Islet precursor cell (in vitro differentiated cells): ENCODE measurements at regions not wholly inside any gene's neighbourhood (a gene's known extent, or its start where the extent isn't known, plus 50 kb on each side); places are given as distances from the start of the nearest gene placed in this dataset.
"Not testable (repeated sequence)": the region's sequence is repeated elsewhere in the genome, so short reads cannot be mapped to it uniquely, and the experiment has no call there.

Experiments used
- DNase-seq: peaks from one replicate; pipeline ENCODE4 v3.0.0-alpha.2; 2018

DNA sequence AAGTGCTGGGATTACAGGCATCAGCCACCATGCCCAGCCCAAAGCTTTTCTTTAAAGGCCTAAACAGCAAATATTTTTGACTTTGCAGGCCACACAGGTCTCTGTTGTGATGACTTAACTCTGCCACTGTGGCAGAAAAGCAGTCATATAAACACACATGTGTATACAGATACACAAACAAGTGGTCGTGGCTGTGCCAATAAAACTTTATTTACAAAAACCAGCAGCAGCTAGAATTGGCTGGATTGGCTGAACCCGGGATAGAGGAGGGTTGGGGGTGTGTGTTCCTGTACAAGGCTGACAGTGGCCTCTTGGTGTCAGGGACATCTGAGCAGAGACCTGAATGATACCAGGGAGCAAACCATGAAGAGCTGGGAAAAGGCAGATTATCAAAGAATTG is 95.6 kb downstream of the NCOR2 start:
- no peak for DNase-seq

- DNase-seq = no peak
Observed at GRCh38 chr12:124470806-124471205, 96.6 kb downstream of the NCOR2 start.

GRCh38 chr12:124470139-124470538 is 97.3 kb downstream of the NCOR2 start:
- DNase-seq = no peak

DNA sequence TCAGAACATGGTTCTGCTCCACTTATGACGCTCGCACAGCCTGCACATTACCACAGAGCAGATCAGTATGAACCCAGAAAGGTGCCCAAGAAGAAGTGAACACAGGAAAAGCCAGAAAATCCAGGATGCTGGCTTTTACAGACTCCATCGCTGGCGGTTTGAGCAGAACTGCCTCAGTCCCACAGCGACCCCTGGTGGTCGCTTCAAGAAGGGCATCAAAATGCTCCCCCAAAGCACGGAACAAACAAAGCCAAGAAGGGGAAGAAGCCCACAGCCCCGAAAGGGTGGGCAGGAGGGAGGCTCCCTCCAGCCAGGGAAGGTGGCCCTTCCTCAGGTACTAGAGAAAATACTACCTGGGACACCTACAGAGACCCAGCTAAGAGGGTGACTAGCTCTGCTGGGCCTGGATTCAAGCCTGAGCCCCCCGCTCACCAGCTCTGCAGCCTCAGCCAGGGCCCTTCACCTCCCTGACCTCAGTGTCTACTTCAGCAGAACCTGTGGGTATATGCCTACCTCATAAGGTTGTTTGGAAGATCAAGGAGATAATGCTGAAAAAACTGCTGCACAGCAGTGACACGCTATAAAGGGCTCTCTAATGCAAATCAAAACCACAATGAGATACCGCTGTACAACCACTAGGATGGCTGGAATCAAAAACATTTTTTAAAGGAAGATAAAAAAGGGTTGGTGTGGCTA is 98.1 kb downstream of the NCOR2 start:
- DNase-seq = no peak

GRCh38 chr12:124467549-124467948 is 99.9 kb downstream of the NCOR2 start:
- not testable (repeated sequence) for DNase-seq

- no peak for DNase-seq
Observed at GRCh38 chr12:124466216-124467128, 100.9 kb downstream of the NCOR2 start.

DNA sequence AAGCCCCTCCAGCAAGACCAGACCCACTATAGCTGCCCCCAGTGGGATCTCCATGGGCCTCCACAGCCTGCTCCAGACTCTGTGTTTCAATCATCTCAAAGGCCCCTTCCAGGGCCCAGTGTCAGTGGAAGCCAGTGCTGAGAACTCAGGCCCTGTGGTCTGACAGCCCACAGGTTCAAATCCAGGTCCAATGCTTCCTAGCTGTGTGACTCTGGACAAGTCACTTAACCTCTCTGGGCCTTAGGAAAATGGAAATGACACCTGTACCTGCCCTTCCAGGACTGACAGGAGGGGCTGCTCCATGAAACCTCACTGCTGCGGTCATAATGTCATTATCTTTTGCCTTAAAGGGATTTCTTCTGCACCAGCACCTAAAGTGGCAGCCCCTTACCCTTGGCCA is 101.9 kb downstream of the NCOR2 start:
- no peak for DNase-seq

- DNase-seq = no peak
Observed at GRCh38 chr12:124464830-124465229, 102.6 kb downstream of the NCOR2 start.

DNA sequence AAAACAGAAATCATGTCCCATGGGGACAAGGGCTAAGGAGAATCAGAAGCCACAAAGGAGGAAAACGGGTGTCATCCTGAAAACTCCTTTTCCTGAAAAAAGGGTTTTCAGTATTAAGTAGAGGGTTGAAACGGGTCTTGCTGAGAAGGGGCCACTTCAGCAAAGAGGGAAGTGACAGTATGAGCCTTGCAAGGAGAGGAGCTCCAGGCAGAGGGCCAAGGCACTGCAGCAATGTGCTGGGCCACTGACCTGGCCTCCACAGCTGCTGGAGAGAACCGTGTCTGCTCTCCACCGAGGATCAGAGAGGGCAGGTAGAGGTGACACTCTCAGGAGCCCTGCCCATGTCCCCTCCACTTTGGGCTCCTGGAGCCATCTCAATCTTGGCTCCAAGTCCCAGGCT is 103.3 kb downstream of the NCOR2 start:
- no peak for DNase-seq

DNA sequence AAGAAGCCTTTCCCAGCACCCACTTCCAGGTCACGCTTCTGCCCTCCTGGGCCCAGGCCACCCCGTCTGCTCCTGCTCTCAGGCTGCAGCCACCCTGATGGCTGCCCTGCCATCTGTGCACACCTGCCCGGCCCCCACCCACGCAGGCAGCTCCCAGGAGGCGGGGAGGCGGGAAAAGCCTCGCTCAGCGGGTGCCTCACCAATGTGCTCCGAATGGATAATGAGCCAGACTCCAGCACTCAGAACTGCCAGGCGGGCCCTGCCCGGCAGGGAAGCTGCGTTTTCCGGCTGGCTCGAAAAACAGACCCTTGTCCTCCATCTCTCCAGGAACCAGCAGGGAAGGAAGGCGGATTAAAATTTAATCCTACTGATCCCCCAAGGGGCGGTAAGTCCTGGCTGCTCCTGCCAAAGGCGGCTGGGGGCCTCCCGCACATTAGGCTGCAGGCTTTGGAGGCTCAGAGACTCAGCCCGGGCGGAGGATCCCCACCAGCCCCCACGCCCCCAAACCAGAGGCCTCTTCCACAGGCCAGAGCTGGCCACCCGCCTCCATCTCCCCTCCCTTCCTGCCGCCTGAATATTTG is 104.0 kb downstream of the NCOR2 start:
- DNase-seq = no peak

DNA sequence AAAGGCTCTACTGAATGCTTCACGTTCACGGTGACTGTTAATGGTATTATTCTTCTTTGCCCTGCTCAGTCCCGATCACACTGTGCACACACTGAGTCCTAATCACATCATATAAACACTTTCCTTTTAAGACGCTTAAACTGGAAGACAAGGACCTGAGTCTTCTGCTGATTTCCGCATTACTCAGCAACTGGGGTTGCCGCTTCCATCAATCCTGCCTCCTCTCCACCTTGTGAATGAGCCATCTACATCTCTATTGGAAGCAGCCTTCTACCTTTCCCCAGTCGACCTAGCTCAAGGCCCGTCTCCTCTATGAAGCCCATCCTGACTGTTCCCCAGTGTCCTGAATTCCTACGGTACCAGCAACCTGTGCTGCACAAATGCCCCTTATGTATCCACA is 104.7 kb downstream of the NCOR2 start:
- DNase-seq = no peak

- DNase-seq = no peak
Observed at GRCh38 chr12:124461851-124462623, 105.4 kb downstream of the NCOR2 start.

DNA sequence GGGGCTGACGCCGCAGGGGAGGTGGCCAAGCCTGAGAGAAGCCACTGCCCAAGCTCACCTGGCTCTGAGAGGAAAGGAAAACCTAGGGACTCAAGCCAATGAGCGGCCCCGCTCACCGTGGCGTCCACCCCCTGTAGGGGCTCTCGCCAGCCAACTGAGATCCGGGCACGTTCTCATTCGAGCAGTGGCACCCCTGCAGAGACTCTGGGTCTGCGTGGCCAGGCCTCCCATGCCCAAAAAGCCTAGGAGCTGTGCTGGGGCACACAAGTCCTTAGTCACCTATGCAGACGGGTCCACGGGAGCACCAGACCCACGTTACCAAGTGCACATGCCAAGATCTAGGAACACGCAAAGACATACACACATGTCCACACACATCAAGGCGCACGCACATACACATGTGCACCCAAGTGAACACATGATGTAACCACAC is 106.2 kb downstream of the NCOR2 start:
- no peak for DNase-seq

- DNase-seq = no peak
Observed at GRCh38 chr12:124460771-124461170, 106.6 kb downstream of the NCOR2 start.

DNA sequence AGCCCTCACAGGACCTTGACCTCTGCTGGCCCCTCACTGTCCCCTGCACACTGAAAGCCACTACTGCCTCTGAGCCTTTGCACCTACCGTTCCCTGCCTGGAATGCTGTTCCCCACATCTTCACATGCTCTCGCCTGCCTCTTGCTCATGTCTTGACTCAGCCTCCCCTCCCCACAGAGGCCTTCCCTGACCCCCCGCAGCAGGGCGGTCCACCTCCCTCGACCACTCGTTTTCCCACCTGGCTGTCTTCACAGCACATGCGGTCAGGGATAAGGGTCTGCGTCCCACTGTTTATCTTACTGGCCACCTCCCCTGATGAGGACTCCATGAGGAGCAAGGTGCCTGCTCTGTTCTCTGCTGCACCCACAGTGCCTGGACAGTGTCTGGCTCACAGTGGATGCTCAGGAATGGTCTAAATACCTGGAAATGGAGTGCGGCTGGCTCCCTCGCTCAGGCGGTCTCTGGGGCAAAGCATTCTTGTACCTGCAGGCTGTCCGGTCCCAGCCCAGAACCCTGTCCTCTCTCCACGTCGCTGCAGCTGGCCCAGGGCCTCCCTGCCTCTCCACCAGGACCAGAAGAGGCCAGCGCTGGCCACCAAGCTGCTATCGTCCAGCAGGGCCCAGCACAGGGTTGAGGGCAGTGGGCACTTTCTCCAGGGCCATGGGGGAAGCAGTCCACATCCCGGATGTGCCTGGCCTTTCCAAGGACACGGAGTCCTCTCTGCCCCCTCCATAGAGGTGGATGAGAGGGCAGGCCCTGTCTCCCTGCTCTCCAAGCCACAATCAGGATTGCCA is 107.4 kb downstream of the NCOR2 start:
- no peak for DNase-seq

- DNase-seq = no peak
Observed at GRCh38 chr12:124458992-124459851, 108.2 kb downstream of the NCOR2 start.

- DNase-seq = no peak
Observed at GRCh38 chr12:124458220-124458991, 109.0 kb downstream of the NCOR2 start.

- no peak for DNase-seq
Observed at GRCh38 chr12:124457287-124458219, 109.9 kb downstream of the NCOR2 start.

DNA sequence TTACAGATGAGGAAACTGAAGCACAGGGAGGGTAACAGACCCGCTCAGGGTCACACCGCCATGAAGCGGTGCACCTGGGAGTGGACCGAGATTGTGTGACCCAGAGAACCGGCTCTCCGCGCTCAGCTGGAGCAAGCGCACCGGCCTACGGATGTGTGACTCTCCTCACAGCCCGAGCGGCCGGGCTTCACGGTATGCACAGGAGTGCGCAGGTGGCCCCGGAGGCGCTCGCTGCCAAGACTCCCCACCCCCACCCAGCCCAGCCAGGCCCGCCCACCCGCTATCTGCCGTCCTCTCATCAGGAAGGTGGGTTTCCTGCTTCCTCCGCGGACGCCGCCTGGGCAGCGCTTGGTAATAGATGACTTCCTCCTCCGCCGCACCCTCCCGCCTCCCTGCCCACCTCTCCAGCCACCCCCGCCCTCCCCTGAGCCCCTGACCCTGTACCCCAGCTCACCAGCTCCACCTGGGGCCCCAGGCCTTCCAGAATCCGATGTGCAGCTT is 110.7 kb downstream of the NCOR2 start:
- DNase-seq = no peak
